HEK293 (cell line): ENCODE measurements at regions not wholly inside any gene's neighbourhood (a gene's known extent, or its start where the extent isn't known, plus 50 kb on each side); places are given as distances from the start of the nearest gene placed in this dataset.

ENCODE experiments used
- GLI4 ChIP-seq: fragments of 450-650 bp; formaldehyde crosslinking; IDR thresholded peaks from 2 replicates; pipeline ENCODE4 v1.5.1; 2016; ENCODE audit warnings: missing biosample characterization, missing genetic modification characterization
- RBAK ChIP-seq: fragments of 450-650 bp; formaldehyde crosslinking; IDR thresholded peaks from 2 replicates; pipeline ENCODE4 v1.5.1; 2016; ENCODE audit warnings: missing biosample characterization, missing genetic modification characterization
- WT1 ChIP-seq: fragments of 450-650 bp; formaldehyde crosslinking; IDR thresholded peaks from 2 replicates; pipeline ENCODE4 v1.5.1; 2016; ENCODE audit warnings: missing biosample characterization, missing genetic modification characterization
- YY1 ChIP-seq: fragments of 450-650 bp; formaldehyde crosslinking; IDR thresholded peaks from 2 replicates; pipeline ENCODE4 v1.5.1; 2018; ENCODE audit warnings: missing biosample characterization, missing genetic modification characterization
- ZBTB7A ChIP-seq: fragments of 450-650 bp; formaldehyde crosslinking; IDR thresholded peaks from 2 replicates; pipeline ENCODE4 v1.5.1; 2016; ENCODE audit warnings: low read depth, missing biosample characterization, missing genetic modification characterization
- ZNF112 ChIP-seq: fragments of 450-650 bp; formaldehyde crosslinking; IDR thresholded peaks from 2 replicates; pipeline ENCODE4 v1.5.0; 2017; ENCODE audit warnings: missing biosample characterization, missing genetic modification characterization
- ZNF24 ChIP-seq: fragments of 450-650 bp; formaldehyde crosslinking; IDR thresholded peaks from 2 replicates; pipeline ENCODE4 v1.5.1; 2016; ENCODE audit warnings: missing biosample characterization, missing genetic modification characterization
- ZNF660 ChIP-seq: fragments of 450-650 bp; IDR thresholded peaks from 2 replicates; pipeline ENCODE4 v1.5.1; 2018; ENCODE audit warnings: missing biosample characterization, mild to moderate bottlenecking, missing genetic modification characterization
- TF ChIP-seq, protein P1 (sequence below): fragments of 450-650 bp; formaldehyde crosslinking; IDR thresholded peaks from 2 replicates; pipeline ENCODE4 v1.5.1; 2016; ENCODE audit warnings: missing biosample characterization, missing genetic modification characterization
- TF ChIP-seq, protein P2 (sequence below): fragments of 450-650 bp; formaldehyde crosslinking; IDR thresholded peaks from 2 replicates; pipeline ENCODE4 v1.5.1; 2017; ENCODE audit warnings: missing biosample characterization, mild to moderate bottlenecking, missing genetic modification characterization, moderate library complexity
- TF ChIP-seq, protein P3 (sequence below): fragments of 450-650 bp; formaldehyde crosslinking; IDR thresholded peaks from 2 replicates; pipeline ENCODE4 v1.5.1; 2016; ENCODE audit warnings: missing biosample characterization, missing genetic modification characterization
- TF ChIP-seq, protein P4 (sequence below): fragments of 450-650 bp; formaldehyde crosslinking; IDR thresholded peaks from 2 replicates; pipeline ENCODE4 v1.5.1; 2016; ENCODE audit warnings: missing biosample characterization, missing genetic modification characterization
- TF ChIP-seq, protein P5 (sequence below): fragments of 450-650 bp; formaldehyde crosslinking; IDR thresholded peaks from 2 replicates; pipeline ENCODE4 v1.5.1; 2016; ENCODE audit warnings: missing biosample characterization, missing genetic modification characterization, low read depth

DNA sequence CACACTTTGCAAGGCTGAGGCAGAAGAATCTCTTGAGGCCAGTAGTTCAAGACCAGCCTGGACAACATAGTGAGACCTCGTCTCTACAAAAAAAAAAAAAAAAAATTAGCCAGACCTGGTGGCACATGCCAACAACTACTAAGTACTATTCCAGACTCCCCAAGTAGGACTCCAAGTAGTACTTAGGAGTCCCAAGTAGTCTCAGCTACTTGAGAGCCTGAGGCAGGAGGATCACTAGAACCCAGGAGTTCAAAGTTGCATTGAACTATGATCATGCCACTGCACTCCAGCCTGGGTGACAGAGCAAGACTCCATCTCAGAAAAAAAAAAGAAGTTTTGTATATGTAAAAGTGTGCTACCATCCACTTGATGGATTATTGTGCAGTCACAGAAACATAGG lies 486.6 kb downstream of the SOX2 start:
- TF ChIP-seq, protein P1, sequence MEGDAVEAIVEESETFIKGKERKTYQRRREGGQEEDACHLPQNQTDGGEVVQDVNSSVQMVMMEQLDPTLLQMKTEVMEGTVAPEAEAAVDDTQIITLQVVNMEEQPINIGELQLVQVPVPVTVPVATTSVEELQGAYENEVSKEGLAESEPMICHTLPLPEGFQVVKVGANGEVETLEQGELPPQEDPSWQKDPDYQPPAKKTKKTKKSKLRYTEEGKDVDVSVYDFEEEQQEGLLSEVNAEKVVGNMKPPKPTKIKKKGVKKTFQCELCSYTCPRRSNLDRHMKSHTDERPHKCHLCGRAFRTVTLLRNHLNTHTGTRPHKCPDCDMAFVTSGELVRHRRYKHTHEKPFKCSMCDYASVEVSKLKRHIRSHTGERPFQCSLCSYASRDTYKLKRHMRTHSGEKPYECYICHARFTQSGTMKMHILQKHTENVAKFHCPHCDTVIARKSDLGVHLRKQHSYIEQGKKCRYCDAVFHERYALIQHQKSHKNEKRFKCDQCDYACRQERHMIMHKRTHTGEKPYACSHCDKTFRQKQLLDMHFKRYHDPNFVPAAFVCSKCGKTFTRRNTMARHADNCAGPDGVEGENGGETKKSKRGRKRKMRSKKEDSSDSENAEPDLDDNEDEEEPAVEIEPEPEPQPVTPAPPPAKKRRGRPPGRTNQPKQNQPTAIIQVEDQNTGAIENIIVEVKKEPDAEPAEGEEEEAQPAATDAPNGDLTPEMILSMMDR (tag by site-specific recombination) = no peak
- TF ChIP-seq WT1 (tag by site-specific recombination) (no peak), ZBTB7A (tag by site-specific recombination) (no peak), GLI4 (tag by site-specific recombination) (no peak), ZNF112 (no peak), YY1 (tag by site-specific recombination) (no peak), ZNF660 (tag by site-specific recombination) (no peak), ZNF24 (tag by site-specific recombination) (no peak), RBAK (tag by site-specific recombination) (no peak)
- TF ChIP-seq, protein P2, sequence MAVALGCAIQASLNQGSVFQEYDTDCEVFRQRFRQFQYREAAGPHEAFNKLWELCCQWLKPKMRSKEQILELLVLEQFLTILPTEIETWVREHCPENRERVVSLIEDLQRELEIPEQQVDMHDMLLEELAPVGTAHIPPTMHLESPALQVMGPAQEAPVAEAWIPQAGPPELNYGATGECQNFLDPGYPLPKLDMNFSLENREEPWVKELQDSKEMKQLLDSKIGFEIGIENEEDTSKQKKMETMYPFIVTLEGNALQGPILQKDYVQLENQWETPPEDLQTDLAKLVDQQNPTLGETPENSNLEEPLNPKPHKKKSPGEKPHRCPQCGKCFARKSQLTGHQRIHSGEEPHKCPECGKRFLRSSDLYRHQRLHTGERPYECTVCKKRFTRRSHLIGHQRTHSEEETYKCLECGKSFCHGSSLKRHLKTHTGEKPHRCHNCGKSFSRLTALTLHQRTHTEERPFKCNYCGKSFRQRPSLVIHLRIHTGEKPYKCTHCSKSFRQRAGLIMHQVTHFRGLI (tag by site-specific recombination) = no peak
- TF ChIP-seq, protein P3, sequence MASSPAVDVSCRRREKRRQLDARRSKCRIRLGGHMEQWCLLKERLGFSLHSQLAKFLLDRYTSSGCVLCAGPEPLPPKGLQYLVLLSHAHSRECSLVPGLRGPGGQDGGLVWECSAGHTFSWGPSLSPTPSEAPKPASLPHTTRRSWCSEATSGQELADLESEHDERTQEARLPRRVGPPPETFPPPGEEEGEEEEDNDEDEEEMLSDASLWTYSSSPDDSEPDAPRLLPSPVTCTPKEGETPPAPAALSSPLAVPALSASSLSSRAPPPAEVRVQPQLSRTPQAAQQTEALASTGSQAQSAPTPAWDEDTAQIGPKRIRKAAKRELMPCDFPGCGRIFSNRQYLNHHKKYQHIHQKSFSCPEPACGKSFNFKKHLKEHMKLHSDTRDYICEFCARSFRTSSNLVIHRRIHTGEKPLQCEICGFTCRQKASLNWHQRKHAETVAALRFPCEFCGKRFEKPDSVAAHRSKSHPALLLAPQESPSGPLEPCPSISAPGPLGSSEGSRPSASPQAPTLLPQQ (tag by site-specific recombination) = no peak
- TF ChIP-seq, protein P4, sequence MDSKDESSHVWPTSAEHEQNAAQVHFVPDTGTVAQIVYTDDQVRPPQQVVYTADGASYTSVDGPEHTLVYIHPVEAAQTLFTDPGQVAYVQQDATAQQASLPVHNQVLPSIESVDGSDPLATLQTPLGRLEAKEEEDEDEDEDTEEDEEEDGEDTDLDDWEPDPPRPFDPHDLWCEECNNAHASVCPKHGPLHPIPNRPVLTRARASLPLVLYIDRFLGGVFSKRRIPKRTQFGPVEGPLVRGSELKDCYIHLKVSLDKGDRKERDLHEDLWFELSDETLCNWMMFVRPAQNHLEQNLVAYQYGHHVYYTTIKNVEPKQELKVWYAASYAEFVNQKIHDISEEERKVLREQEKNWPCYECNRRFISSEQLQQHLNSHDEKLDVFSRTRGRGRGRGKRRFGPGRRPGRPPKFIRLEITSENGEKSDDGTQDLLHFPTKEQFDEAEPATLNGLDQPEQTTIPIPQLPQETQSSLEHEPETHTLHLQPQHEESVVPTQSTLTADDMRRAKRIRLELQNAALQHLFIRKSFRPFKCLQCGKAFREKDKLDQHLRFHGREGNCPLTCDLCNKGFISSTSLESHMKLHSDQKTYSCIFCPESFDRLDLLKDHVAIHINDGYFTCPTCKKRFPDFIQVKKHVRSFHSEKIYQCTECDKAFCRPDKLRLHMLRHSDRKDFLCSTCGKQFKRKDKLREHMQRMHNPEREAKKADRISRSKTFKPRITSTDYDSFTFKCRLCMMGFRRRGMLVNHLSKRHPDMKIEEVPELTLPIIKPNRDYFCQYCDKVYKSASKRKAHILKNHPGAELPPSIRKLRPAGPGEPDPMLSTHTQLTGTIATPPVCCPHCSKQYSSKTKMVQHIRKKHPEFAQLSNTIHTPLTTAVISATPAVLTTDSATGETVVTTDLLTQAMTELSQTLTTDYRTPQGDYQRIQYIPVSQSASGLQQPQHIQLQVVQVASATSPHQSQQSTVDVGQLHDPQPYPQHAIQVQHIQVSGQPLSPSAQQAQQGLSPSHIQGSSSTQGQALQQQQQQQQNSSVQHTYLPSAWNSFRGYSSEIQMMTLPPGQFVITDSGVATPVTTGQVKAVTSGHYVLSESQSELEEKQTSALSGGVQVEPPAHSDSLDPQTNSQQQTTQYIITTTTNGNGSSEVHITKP (tag by site-specific recombination) = no peak
- TF ChIP-seq, protein P5, sequence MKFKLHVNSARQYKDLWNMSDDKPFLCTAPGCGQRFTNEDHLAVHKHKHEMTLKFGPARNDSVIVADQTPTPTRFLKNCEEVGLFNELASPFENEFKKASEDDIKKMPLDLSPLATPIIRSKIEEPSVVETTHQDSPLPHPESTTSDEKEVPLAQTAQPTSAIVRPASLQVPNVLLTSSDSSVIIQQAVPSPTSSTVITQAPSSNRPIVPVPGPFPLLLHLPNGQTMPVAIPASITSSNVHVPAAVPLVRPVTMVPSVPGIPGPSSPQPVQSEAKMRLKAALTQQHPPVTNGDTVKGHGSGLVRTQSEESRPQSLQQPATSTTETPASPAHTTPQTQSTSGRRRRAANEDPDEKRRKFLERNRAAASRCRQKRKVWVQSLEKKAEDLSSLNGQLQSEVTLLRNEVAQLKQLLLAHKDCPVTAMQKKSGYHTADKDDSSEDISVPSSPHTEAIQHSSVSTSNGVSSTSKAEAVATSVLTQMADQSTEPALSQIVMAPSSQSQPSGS (tag by site-specific recombination) = no peak
